ENCODE measurements at regions not wholly inside any gene's neighbourhood (a gene's known extent, or its start where the extent isn't known, plus 50 kb on each side); places are given as distances from the start of the nearest gene placed in this dataset.

DNA sequence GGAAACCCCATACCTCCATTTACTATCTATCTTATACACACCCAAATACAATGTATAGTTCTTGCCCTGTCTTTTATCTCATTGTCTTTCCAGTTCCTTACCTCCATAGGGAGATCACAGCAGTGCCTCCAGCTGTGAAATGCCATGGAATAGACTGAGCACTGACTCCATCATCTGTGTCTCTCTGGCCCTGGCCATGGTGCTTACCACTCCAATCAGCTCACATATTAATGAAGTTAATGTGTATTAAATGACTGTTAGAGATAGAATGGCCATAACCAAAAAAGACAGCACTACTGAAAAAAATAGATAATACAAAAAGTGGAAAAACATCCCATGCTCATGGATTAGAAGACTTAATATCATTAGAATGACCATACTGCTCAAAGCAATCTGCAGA is 240.4 kb upstream of the SOX21 start:
- Mint-ChIP-seq H3K4me3 (no peak overlapping the region), H3K27ac (no peak overlapping the region), H3K36me3 (ENCODE audit: low read depth) (no peaks in the 10 kb centered on the region), H3K4me1 (peaks cover 14% of the 10 kb centered on the region), H3K27me3 (ENCODE audit: insufficient read depth) (peaks cover 7% of the 10 kb centered on the region), H3K9me3 (no peaks in the 10 kb centered on the region)
- Histone ChIP-seq H3K9ac (ENCODE audit: extremely low read depth, low read length, poor library complexity, severe bottlenecking) (no peak overlapping the region), H3K4me1 (ENCODE audit: control insufficient read depth, insufficient read depth, low read length) (peaks cover 9% of the 10 kb centered on the region), H3K27ac (ENCODE audit: low read depth, low read length) (no peak overlapping the region), H3K4me3 (ENCODE audit: low read length) (no peak overlapping the region), H3K9me3 (ENCODE audit: control insufficient read depth, low read length) (no peaks in the 10 kb centered on the region), H3K36me3 (ENCODE audit: control insufficient read depth, insufficient read depth, low read length) (no peaks in the 10 kb centered on the region), H3K27me3 (ENCODE audit: control insufficient read depth, insufficient read depth, low read length, poor library complexity, severe bottlenecking) (peaks cover 7% of the 10 kb centered on the region)
- no peak for DNase-seq
- TF ChIP-seq, protein P1, sequence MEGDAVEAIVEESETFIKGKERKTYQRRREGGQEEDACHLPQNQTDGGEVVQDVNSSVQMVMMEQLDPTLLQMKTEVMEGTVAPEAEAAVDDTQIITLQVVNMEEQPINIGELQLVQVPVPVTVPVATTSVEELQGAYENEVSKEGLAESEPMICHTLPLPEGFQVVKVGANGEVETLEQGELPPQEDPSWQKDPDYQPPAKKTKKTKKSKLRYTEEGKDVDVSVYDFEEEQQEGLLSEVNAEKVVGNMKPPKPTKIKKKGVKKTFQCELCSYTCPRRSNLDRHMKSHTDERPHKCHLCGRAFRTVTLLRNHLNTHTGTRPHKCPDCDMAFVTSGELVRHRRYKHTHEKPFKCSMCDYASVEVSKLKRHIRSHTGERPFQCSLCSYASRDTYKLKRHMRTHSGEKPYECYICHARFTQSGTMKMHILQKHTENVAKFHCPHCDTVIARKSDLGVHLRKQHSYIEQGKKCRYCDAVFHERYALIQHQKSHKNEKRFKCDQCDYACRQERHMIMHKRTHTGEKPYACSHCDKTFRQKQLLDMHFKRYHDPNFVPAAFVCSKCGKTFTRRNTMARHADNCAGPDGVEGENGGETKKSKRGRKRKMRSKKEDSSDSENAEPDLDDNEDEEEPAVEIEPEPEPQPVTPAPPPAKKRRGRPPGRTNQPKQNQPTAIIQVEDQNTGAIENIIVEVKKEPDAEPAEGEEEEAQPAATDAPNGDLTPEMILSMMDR (conservative IDR thresholded peaks at IDR 0.05) = no peak

GRCh38 chr13:94950303-94950702 is 238.0 kb upstream of the SOX21 start:
- Mint-ChIP-seq H3K9me3 (no peaks in the 10 kb centered on the region), H3K36me3 (ENCODE audit: low read depth) (no peaks in the 10 kb centered on the region), H3K27ac (no peak overlapping the region), H3K4me1 (peaks cover 34% of the 10 kb centered on the region), H3K27me3 (ENCODE audit: insufficient read depth) (peaks cover 13% of the 10 kb centered on the region), H3K4me3 (no peak overlapping the region)
- TF ChIP-seq, protein P1 (conservative IDR thresholded peaks at IDR 0.05) = peak; percentile 77
- H3K36me3 ChIP-seq (ENCODE audit: control insufficient read depth, insufficient read depth, low read length) = no peaks in the 10 kb centered on the region
- no peak overlapping the region for H3K27ac ChIP-seq (ENCODE audit: low read depth, low read length)
- 57 to 63% methylated on average over 5 to 8 of the region's 8 CpGs for WGBS, 2 experiments (ENCODE audit: insufficient coverage in 1 of 2, insufficient read length in 1 of 2)
- peak; percentile 72 for DNase-seq
- H3K9ac ChIP-seq (ENCODE audit: extremely low read depth, low read length, poor library complexity, severe bottlenecking) = no peak overlapping the region
- no peaks in the 10 kb centered on the region for H3K9me3 ChIP-seq (ENCODE audit: control insufficient read depth, low read length)
- peaks cover 9% of the 10 kb centered on the region for H3K4me1 ChIP-seq (ENCODE audit: control insufficient read depth, insufficient read depth, low read length)
- no peak overlapping the region for H3K4me3 ChIP-seq (ENCODE audit: low read length)
- H3K27me3 ChIP-seq (ENCODE audit: control insufficient read depth, insufficient read depth, low read length, poor library complexity, severe bottlenecking) = no peaks in the 10 kb centered on the region

DNA sequence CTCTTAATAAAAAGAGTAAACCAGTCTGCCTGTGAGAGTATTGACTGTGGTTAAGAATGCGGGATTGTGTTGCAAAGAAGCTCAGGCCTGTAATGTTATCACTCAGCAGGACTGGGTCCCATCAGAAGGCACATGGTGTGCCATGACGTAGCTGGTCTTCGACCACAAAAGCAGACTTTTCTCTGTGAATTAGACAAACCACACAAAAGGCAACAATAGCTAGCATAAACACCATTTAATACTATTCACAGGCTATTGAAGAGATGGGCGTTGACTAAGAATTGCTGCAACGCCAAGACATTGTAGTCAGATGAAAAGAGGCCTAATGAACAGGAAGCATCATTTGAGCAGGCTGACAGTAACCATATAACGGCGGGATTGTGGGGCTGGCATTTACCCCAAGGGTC is 235.6 kb upstream of the SOX21 start:
- WGBS, 2 experiments (ENCODE audit: insufficient coverage in 1 of 2, insufficient read length in 1 of 2) = 32 to 39% methylated on average over 3 to 7 of the region's 7 CpGs
- H3K9me3 ChIP-seq (ENCODE audit: control insufficient read depth, low read length) = peaks cover under 1% of the 10 kb centered on the region
- DNase-seq = peak; percentile 63
- TF ChIP-seq, protein P1 (conservative IDR thresholded peaks at IDR 0.05) = no peak
- Mint-ChIP-seq H3K36me3 (ENCODE audit: low read depth) (no peaks in the 10 kb centered on the region), H3K4me3 (no peak overlapping the region), H3K27me3 (ENCODE audit: insufficient read depth) (peaks cover 23% of the 10 kb centered on the region), H3K4me1 (peaks cover 40% of the 10 kb centered on the region), H3K27ac (peak overlapping the region; percentile 53), H3K9me3 (no peaks in the 10 kb centered on the region)
- H3K4me1 ChIP-seq (ENCODE audit: control insufficient read depth, insufficient read depth, low read length) = peaks cover 9% of the 10 kb centered on the region
- no peaks in the 10 kb centered on the region for H3K27me3 ChIP-seq (ENCODE audit: control insufficient read depth, insufficient read depth, low read length, poor library complexity, severe bottlenecking)
- peak overlapping the region; percentile 19 for H3K9ac ChIP-seq (ENCODE audit: extremely low read depth, low read length, poor library complexity, severe bottlenecking)
- peak overlapping the region; percentile 91 for H3K27ac ChIP-seq (ENCODE audit: low read depth, low read length)
- H3K4me3 ChIP-seq (ENCODE audit: low read length) = no peak overlapping the region
- H3K36me3 ChIP-seq (ENCODE audit: control insufficient read depth, insufficient read depth, low read length) = no peaks in the 10 kb centered on the region
